K562 (cell line): ENCODE measurements at regions not wholly inside any gene's neighbourhood (a gene's known extent, or its start where the extent isn't known, plus 50 kb on each side); places are given as distances from the start of the nearest gene placed in this dataset.

Source experiments
- CBFA2T2 ChIP-seq: fragments of 450-650 bp; conservative IDR thresholded peaks from 2 replicates; pipeline ENCODE4 v1.6.1; 2017; ENCODE audit warnings: mild to moderate bottlenecking
- FOXJ3 ChIP-seq: sonication (generic); formaldehyde crosslinking; IDR thresholded peaks from 2 replicates; pipeline ENCODE4 v1.4.0; 2020; ENCODE audit warnings: mild to moderate bottlenecking, missing genetic modification reagents
- KAT7 ChIP-seq: sonication (generic); formaldehyde crosslinking; IDR thresholded peaks from 2 replicates; pipeline ENCODE4 v1.8.0; 2022; ENCODE audit warnings: missing genetic modification reagents, mild to moderate bottlenecking, borderline replicate concordance
- KLF16 ChIP-seq: IDR thresholded peaks from 2 replicates; pipeline ENCODE4 v1.6.1; 2016; ENCODE audit warnings: antibody characterized with exemption
- MNT ChIP-seq, 2 experiments: fragments of 450-650 bp; conservative IDR thresholded peaks; 2 replicates each; pipeline ENCODE4 v1.6.1; 2017; ENCODE audit warnings: mild to moderate bottlenecking in 2 of 2, moderate library complexity in 2 of 2
- NCOR1 ChIP-seq: fragments of 450-650 bp; IDR thresholded peaks from 2 replicates; pipeline ENCODE4 v1.6.1; 2016; ENCODE audit warnings: mild to moderate bottlenecking, moderate library complexity
- PKNOX1 ChIP-seq: fragments of 450-650 bp; IDR thresholded peaks from 2 replicates; pipeline ENCODE4 v1.6.1; 2016
- PYGO2 ChIP-seq: fragments of 450-650 bp; IDR thresholded peaks from 2 replicates; pipeline ENCODE4 v1.6.1; 2016; ENCODE audit warnings: mild to moderate bottlenecking, missing genetic modification characterization, moderate library complexity, missing compliant biosample characterization
- TEAD1 ChIP-seq, 2 experiments: fragments of 450-650 bp in 1 of 2; sonication (generic) in 1 of 2; formaldehyde crosslinking; IDR thresholded peaks; 2 replicates each; pipeline versions ENCODE4 v1.4.0 to v1.8.0; 2020 to 2022; ENCODE audit warnings: mild to moderate bottlenecking in 2 of 2, missing genetic modification reagents in 1 of 2
- THRA ChIP-seq: fragments of 450-650 bp; IDR thresholded peaks from 2 replicates; pipeline ENCODE4 v1.6.1; 2017; ENCODE audit warnings: mild to moderate bottlenecking, moderate library complexity
- ZNF766 ChIP-seq: fragments of 200-800 bp; sonication (Bioruptor generic); conservative IDR thresholded peaks from 2 replicates; pipeline ENCODE4 v1.6.1; 2016; ENCODE audit warnings: missing genetic modification characterization, missing compliant biosample characterization
- ZNF79 ChIP-seq: fragments of 250-450 bp; sonication (Bioruptor Pico); IDR thresholded peaks from 2 replicates; pipeline ENCODE4 v1.4.0; 2020; ENCODE audit warnings: low read depth, mild to moderate bottlenecking, moderate library complexity

GRCh38 chr6:14240411-14241166, 123.0 kb downstream of the CD83 start (continued):
- TF ChIP-seq ZNF79 (CRISPR knock-in tag): no peak
- TF ChIP-seq KAT7 (CRISPR knock-in tag): no peak
- peak; percentile 60; the same call in 1 of the 2 replicates for TF ChIP-seq KLF16
- no peak for TF ChIP-seq PYGO2 (tag)
- no peak for TF ChIP-seq FOXJ3
- no peak for TF ChIP-seq THRA
- TF ChIP-seq NCOR1: peak; percentile 77
- peak in 1 of 2 experiments; percentile 83; a peak in 1 of 4 replicates for TF ChIP-seq TEAD1 (CRISPR knock-in tag; IDR thresholded peaks at IDR 0.05)
- 0 out of 2 replicates have a peak, but pooled peaks have one; percentile 11 for TF ChIP-seq PKNOX1
- TF ChIP-seq ZNF766 (CRISPR knock-in tag): 0 out of 2 replicates have a peak, but pooled peaks have one; percentile 35
- TF ChIP-seq MNT (conservative IDR thresholded peaks at IDR 0.05): 0 out of 4 replicates have a peak, but pooled peaks of 1 of the 2 experiments have one; percentile 20
- TF ChIP-seq CBFA2T2: peak; percentile 83
